Endodermal cell (in vitro differentiated cells): ENCODE measurements at regions not wholly inside any gene's neighbourhood (a gene's known extent, or its start where the extent isn't known, plus 50 kb on each side); places are given as distances from the start of the nearest gene placed in this dataset.

Experiments
- DNase-seq: peaks from one replicate; pipeline ENCODE4 v3.0.0-alpha.2; 2017
- H3K27ac ChIP-seq: 2 replicates; pipeline ENCODE4 v1.5.1; 2013; ENCODE audit warnings: mild to moderate bottlenecking, low read depth, low read length, moderate library complexity
- H3K27me3 ChIP-seq: 2 replicates; pipeline ENCODE4 v1.6.1; 2013; ENCODE audit warnings: mild to moderate bottlenecking, low read length, moderate library complexity; ENCODE audit not compliant: insufficient read depth, control insufficient read depth, poor library complexity, severe bottlenecking
- H3K36me3 ChIP-seq: 2 replicates; pipeline ENCODE4 v1.7.0; 2013; ENCODE audit warnings: mild to moderate bottlenecking, low read length, moderate library complexity; ENCODE audit not compliant: control insufficient read depth, insufficient read depth
- H3K4me1 ChIP-seq: one replicate; pipeline ENCODE4 v1.7.0; 2013; ENCODE audit warnings: low read length; ENCODE audit not compliant: control insufficient read depth, insufficient read depth
- H3K4me3 ChIP-seq: 2 replicates; pipeline ENCODE4 v1.5.1; 2013; ENCODE audit warnings: mild to moderate bottlenecking, low read length, moderate library complexity
- H3K9ac ChIP-seq: 2 replicates; pipeline ENCODE4 v1.6.1; 2013; ENCODE audit warnings: mild to moderate bottlenecking, low read length, moderate library complexity; ENCODE audit not compliant: poor library complexity, severe bottlenecking; ENCODE audit errors: extremely low read depth
- H3K9me3 ChIP-seq: 2 replicates; pipeline ENCODE4 v1.6.1; 2013; ENCODE audit warnings: mild to moderate bottlenecking, low read length, moderate library complexity; ENCODE audit not compliant: control insufficient read depth
- H3K27ac Mint-ChIP-seq: 2 replicates; pipeline ENCODE4 v1.8.0; 2020; ENCODE audit warnings: mixed read lengths
- H3K27me3 Mint-ChIP-seq: 2 replicates; pipeline ENCODE4 v1.8.0; 2021; ENCODE audit warnings: mild to moderate bottlenecking, mixed read lengths; ENCODE audit not compliant: insufficient read depth
- H3K36me3 Mint-ChIP-seq: 2 replicates; pipeline ENCODE4 v1.8.0; 2020; ENCODE audit warnings: low read depth, mixed read lengths
- H3K4me1 Mint-ChIP-seq: 2 replicates; pipeline ENCODE4 v1.8.0; 2020; ENCODE audit warnings: mixed read lengths
- H3K4me3 Mint-ChIP-seq: 2 replicates; pipeline ENCODE4 v1.8.0; 2020; ENCODE audit warnings: mild to moderate bottlenecking, moderate library complexity, mixed read lengths
- H3K9me3 Mint-ChIP-seq: 2 replicates; pipeline ENCODE4 v1.8.0; 2020; ENCODE audit warnings: mild to moderate bottlenecking, mixed read lengths
- CTCF ChIP-seq: fragments of 200-600 bp; sonication (generic); conservative IDR thresholded peaks from 2 replicates; pipeline ENCODE4 v1.5.0; 2021; ENCODE audit warnings: antibody characterized with exemption, mild to moderate bottlenecking
- WGBS, 2 experiments: methylation state at CpG; one replicate each; pipeline versions ENCODE4 v1.1.5 to v1.1.7; 2013; ENCODE audit warnings: missing lambda C conversion rate in 2 of 2, mixed read lengths in 1 of 2; ENCODE audit not compliant: insufficient coverage in 1 of 2, insufficient read length in 1 of 2; 5-methylcytosine and 5-hydroxymethylcytosine counted together

- peaks cover 9% of the 10 kb centered on the region for H3K9me3 Mint-ChIP-seq
- H3K27me3 ChIP-seq: no peaks in the 10 kb centered on the region
- H3K36me3 ChIP-seq: no peaks in the 10 kb centered on the region
- peaks cover 10% of the 10 kb centered on the region for H3K4me1 Mint-ChIP-seq
- 87 to 97% methylated on average over 8 to 17 of the region's 17 CpGs for WGBS, 2 experiments
- no peak overlapping the region for H3K27ac Mint-ChIP-seq
- no peak overlapping the region for H3K4me3 Mint-ChIP-seq
- H3K4me3 ChIP-seq: no peak overlapping the region
- no peaks in the 10 kb centered on the region for H3K4me1 ChIP-seq
- TF ChIP-seq CTCF: no peak
- H3K27me3 Mint-ChIP-seq: peaks cover 30% of the 10 kb centered on the region
- H3K9ac ChIP-seq: no peak overlapping the region
- H3K9me3 ChIP-seq: no peaks in the 10 kb centered on the region
- no peak overlapping the region for H3K27ac ChIP-seq
- no peak for DNase-seq
- H3K36me3 Mint-ChIP-seq: no peaks in the 10 kb centered on the region
Measured at GRCh38 chr17:73834684-73835343, 190.6 kb upstream of the SDK2 start.

GRCh38 chr17:73835605-73836004 is 191.4 kb upstream of the SDK2 start:
- peaks cover 9% of the 10 kb centered on the region for H3K9me3 Mint-ChIP-seq
- H3K4me1 Mint-ChIP-seq: peaks cover 9% of the 10 kb centered on the region
- H3K4me3 Mint-ChIP-seq: no peak overlapping the region
- H3K27me3 Mint-ChIP-seq: peaks cover 33% of the 10 kb centered on the region
- H3K9me3 ChIP-seq: no peaks in the 10 kb centered on the region
- no peaks in the 10 kb centered on the region for H3K36me3 ChIP-seq
- no peak for TF ChIP-seq CTCF
- H3K4me1 ChIP-seq: no peaks in the 10 kb centered on the region
- WGBS, 2 experiments: 83 to 96% methylated on average over 2 to 8 of the region's 8 CpGs
- H3K27ac ChIP-seq: no peak overlapping the region
- H3K36me3 Mint-ChIP-seq: no peaks in the 10 kb centered on the region
- H3K27ac Mint-ChIP-seq: no peak overlapping the region
- no peaks in the 10 kb centered on the region for H3K27me3 ChIP-seq
- DNase-seq: no peak
- no peak overlapping the region for H3K9ac ChIP-seq
- no peak overlapping the region for H3K4me3 ChIP-seq

- no peaks in the 10 kb centered on the region for H3K36me3 ChIP-seq
- WGBS, 2 experiments: 93 to 100% methylated on average over 1 to 4 of the region's 5 CpGs
- TF ChIP-seq CTCF: no peak
- Mint-ChIP-seq H3K4me3 (no peak overlapping the region), H3K36me3 (no peaks in the 10 kb centered on the region), H3K27me3 (peaks cover 26% of the 10 kb centered on the region), H3K4me1 (peaks cover 8% of the 10 kb centered on the region), H3K27ac (no peak overlapping the region), H3K9me3 (peaks cover 9% of the 10 kb centered on the region)
- DNase-seq: no peak
- H3K4me1 ChIP-seq: no peaks in the 10 kb centered on the region
- H3K27ac ChIP-seq: no peak overlapping the region
- H3K9me3 ChIP-seq: no peaks in the 10 kb centered on the region
- H3K4me3 ChIP-seq: no peak overlapping the region
- no peaks in the 10 kb centered on the region for H3K27me3 ChIP-seq
- H3K9ac ChIP-seq: no peak overlapping the region
Measured at GRCh38 chr17:73838815-73839214, 194.6 kb upstream of the SDK2 start.
